Posterior vena cava (tissue), 2 donors: ENCODE measurements at regions not wholly inside any gene's neighbourhood (a gene's known extent, or its start where the extent isn't known, plus 50 kb on each side); places are given as distances from the start of the nearest gene placed in this dataset.
"Not testable (repeated sequence)": the region's sequence is repeated elsewhere in the genome, so short reads cannot be mapped to it uniquely, and the experiment has no call there.

Source experiments
- DNase-seq: peaks from one replicate; pipeline ENCODE4 v3.0.0-alpha.2; 2020; ENCODE audit warnings: low spot score
- intact Hi-C, 2 donors: fragments of 100-400 bp; cut with DNase I; formaldehyde crosslinking; loops; one replicate each; pipeline versions ENCODE4 v1.14.1 to v1.14.2; 2022 to 2023
- donor health status: DM: yes; HTN: yes; CAD: no.
- donor health status: DM: yes; HTN: yes; CAD: no.

- DNase-seq: no peak
- intact Hi-C loops: no loop called here
Measured at GRCh38 chr2:114345246-114345645, 97.2 kb upstream of the DPP10 start.

- no peak for DNase-seq
- intact Hi-C loops: no loop called here
Measured at GRCh38 chr2:114346658-114347057, 95.8 kb upstream of the DPP10 start.

- no peak for DNase-seq
- intact Hi-C loops: no loop called here
Measured at GRCh38 chr2:114350186-114350725, 92.2 kb upstream of the DPP10 start.

- DNase-seq: no peak
- intact Hi-C loops: no loop called here
Measured at GRCh38 chr2:114352988-114353387, 89.5 kb upstream of the DPP10 start.

DNA sequence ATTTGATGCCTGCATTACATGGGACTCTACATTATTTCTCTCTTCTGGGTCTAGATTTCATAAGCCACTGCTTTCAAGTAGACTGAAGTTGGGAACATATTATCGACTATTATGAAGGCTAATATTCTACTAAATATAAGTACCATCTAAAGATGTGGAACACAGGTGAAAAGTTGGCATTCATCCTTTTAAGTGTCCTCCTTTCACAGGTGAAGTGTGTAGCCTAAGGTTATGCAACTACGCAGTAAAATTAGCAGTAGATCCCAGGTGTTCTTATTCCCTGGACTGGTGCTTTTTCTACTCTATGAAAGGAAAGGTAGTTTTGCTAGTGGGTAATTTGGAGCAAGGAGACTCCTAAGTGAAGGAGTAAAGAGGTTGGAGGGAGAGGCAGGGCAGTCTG lies 88.2 kb upstream of the DPP10 start:
- intact Hi-C loops: no loop called here
- DNase-seq: no peak

DNA sequence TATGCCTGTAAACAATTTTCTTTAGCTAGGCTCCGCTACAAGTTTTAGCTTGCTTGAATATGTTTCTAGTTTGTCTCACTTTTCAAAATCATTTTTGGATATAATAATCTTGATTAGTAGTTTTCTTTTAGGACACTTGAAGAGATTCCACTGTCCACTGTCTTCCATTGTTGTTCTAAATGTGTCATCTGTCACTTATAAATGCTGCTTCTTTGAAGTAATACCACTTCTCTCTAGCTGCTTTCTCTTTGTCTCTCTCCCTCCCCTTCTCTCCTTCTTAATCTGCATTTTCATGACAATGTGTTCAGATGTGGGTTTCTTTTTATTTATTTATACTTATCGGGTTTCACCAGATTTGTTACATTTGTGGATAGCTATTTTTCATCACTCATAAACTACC lies 73.7 kb upstream of the DPP10 start:
- intact Hi-C loops: no loop called here
- DNase-seq: no peak

- intact Hi-C loops, DNase-seq: not testable (repeated sequence)
Measured at GRCh38 chr2:114371721-114372120, 70.7 kb upstream of the DPP10 start.

GRCh38 chr2:114373591-114373990 lies 68.8 kb upstream of the DPP10 start:
- intact Hi-C loops: no loop called here
- DNase-seq: no peak

DNA sequence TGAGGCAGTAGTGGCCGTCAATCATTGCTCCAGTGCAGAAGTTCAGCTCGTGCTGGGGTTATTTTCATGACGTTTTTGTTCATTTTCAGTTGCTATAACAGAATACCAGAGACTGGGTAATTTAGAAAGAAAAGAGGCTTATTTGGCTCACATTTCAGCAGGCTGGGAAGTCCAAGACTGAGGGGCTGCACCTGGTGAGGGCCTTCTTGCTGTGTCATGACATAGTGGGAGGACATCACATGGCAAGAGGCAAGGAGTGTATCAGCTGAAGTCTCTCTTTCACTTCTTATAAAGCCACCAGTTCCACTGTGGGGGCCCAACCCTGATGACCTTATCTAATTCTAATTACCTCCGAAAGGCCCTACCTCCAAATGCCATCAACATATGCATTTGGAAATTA lies 58.0 kb upstream of the DPP10 start:
- intact Hi-C loops: no loop called here
- DNase-seq: no peak

GRCh38 chr2:114389021-114389420 lies 53.4 kb upstream of the DPP10 start:
- no peak for DNase-seq
- intact Hi-C loops: no loop called here
